AG04449 (cell line): ENCODE measurements at regions not wholly inside any gene's neighbourhood (a gene's known extent, or its start where the extent isn't known, plus 50 kb on each side); places are given as distances from the start of the nearest gene placed in this dataset.

ENCODE experiments used
- CTCF ChIA-PET: fragments of 350-600 bp; formaldehyde crosslinking; extraction: SDS; loops from one replicate; lab custom pipeline; 2021; ENCODE audit warnings: antibody characterized with exemption; lab: Yijun Ruan, JAX
- POLR2A ChIA-PET: fragments of 400-600, 350-600 bp; formaldehyde crosslinking; extraction: SDS; loops from one replicate; lab custom pipeline; 2020; ENCODE audit warnings: antibody characterized with exemption, inconsistent platforms; lab: Yijun Ruan, JAX
- DNase-seq: peaks from one replicate; pipeline ENCODE4 v3.0.0-alpha.2; 2010; ENCODE audit warnings: low read depth, low spot score
- H3K4me3 ChIP-seq: 2 replicates; pipeline ENCODE4 v1.5.1; 2011; ENCODE audit warnings: low read depth, mild to moderate bottlenecking, control low read depth, low read length
- TF ChIP-seq, protein P1 (sequence below): IDR thresholded peaks from one replicate; pipeline ENCODE4 v1.5.1; 2011; ENCODE audit warnings: mild to moderate bottlenecking, moderate library complexity, low read length, control low read depth, inconsistent platforms; ENCODE audit not compliant: insufficient read depth; ENCODE audit errors: missing control alignments

DNA sequence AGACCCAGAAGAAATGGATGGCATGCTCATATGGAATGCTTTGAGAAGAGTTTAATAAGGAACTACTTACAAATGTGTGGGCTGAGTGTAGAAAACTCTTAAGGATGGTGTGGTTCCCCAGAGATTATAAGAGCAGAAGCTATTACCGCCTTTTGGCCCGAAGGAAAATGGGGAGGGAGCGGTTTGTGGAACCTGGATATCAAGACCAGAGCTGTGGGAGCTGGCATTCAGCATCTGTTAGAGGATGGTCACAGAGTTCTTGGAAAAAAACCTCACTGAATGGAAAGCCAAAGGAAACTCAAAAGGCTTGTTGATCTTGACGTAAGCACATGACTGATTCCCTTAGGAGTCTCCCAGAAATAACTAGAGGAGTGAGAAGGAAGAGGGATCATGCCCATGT lies 151.0 kb downstream of the PJA2 start:
- ChIA-PET CTCF (no interaction called here), POLR2A (no interaction called here)
- H3K4me3 ChIP-seq = no peak overlapping the region
- no peak for DNase-seq
- TF ChIP-seq, protein P1, sequence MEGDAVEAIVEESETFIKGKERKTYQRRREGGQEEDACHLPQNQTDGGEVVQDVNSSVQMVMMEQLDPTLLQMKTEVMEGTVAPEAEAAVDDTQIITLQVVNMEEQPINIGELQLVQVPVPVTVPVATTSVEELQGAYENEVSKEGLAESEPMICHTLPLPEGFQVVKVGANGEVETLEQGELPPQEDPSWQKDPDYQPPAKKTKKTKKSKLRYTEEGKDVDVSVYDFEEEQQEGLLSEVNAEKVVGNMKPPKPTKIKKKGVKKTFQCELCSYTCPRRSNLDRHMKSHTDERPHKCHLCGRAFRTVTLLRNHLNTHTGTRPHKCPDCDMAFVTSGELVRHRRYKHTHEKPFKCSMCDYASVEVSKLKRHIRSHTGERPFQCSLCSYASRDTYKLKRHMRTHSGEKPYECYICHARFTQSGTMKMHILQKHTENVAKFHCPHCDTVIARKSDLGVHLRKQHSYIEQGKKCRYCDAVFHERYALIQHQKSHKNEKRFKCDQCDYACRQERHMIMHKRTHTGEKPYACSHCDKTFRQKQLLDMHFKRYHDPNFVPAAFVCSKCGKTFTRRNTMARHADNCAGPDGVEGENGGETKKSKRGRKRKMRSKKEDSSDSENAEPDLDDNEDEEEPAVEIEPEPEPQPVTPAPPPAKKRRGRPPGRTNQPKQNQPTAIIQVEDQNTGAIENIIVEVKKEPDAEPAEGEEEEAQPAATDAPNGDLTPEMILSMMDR = no peak

DNA sequence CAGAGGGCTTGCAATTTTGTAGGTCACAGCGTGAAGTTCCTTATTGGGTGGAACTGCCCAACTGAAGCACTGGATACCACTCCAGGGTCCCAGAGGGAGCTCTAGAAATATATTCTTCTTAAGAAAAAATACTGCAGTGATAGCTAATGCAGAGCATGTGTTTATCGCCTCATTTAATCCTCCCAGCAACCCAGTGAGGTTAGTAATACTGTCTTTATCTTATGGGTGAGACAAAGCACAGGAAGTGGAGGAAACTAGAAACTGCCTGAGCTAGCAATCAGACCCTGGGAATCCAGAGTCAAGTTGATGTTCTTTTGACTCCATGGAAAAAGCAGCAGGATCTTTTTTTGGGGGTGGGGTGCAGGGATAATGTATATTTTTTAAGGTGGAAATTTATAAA lies 153.3 kb downstream of the PJA2 start:
- TF ChIP-seq, protein P1 = no peak
- no peak for DNase-seq
- POLR2A ChIA-PET = no interaction called here
- H3K4me3 ChIP-seq = no peak overlapping the region
- CTCF ChIA-PET = no interaction called here

- CTCF ChIA-PET = no interaction called here
- TF ChIP-seq, protein P1 = no peak
- POLR2A ChIA-PET = no interaction called here
- DNase-seq = no peak
- no peak overlapping the region for H3K4me3 ChIP-seq
These were observed 155.3 kb downstream of the PJA2 start for GRCh38 chr5:109254511-109254910.

DNA sequence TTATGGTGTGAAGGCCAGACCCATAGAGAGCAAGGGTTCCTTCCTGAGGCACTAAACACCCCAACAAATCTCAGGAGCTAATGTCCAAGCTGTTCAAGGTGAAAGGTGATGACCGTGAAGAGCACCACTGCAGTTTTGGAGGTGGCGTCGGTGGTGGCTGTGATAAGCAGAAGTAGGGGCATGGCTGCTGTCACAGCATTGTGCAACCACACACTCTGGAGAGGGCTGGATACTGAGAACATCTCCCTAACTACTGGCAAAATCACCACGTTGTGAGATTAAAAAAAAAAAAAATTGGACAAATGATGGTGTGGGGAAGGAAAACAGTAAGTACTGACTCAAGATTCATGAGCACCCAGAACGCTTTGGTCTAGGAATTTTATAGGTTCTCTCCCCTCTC lies 156.5 kb downstream of the PJA2 start:
- H3K4me3 ChIP-seq = no peak overlapping the region
- DNase-seq = no peak
- TF ChIP-seq, protein P1 = no peak
- ChIA-PET CTCF (no interaction called here), POLR2A (no interaction called here)

DNA sequence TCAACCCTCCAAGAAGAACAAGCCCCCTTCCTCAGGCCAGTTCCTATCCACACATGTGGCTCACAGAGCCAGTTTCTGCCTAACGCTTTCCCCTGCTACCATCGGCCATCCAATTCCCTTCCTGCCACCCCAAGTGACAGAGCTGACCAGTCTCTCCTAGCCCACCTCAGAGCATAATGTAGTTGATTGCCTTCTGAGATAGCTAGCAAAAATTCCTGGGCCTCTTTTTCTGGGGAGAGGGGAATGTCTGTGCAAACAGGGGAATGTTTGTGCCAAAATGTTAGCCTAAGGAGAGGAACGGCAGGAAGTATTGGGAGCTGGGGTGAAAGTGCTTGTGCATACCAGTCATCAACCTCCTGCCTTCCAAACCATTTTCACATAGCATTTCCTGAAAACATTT lies 157.0 kb downstream of the PJA2 start:
- POLR2A ChIA-PET = no interaction called here
- H3K4me3 ChIP-seq = no peak overlapping the region
- DNase-seq = no peak
- CTCF ChIA-PET = no interaction called here
- TF ChIP-seq, protein P1 = no peak

- CTCF ChIA-PET = no interaction called here
- TF ChIP-seq, protein P1 = no peak
- POLR2A ChIA-PET = no interaction called here
These were observed 159.0 kb downstream of the PJA2 start for GRCh38 chr5:109250533-109251329.

More at GRCh38 chr5:109250533-109251329, 159.0 kb downstream of the PJA2 start:
- H3K4me3 ChIP-seq = no peak overlapping the region
- DNase-seq = no peak
